H7 (cell line): ENCODE measurements at regions not wholly inside any gene's neighbourhood (a gene's known extent, or its start where the extent isn't known, plus 50 kb on each side); places are given as distances from the start of the nearest gene placed in this dataset.

Experiments used
- DNase-seq: peaks from one replicate; pipeline ENCODE4 v3.0.0; 2012
- H3K27me3 ChIP-seq: 2 replicates; pipeline ENCODE4 v1.6.0; 2011; ENCODE audit warnings: mild to moderate bottlenecking, low read length; ENCODE audit not compliant: control insufficient read depth, insufficient read depth
- H3K36me3 ChIP-seq: replicated peaks from 2 replicates; pipeline ENCODE4 v1.5.1; 2011; ENCODE audit warnings: low read length; ENCODE audit not compliant: control insufficient read depth, insufficient read depth
- H3K4me3 ChIP-seq: 2 replicates; pipeline ENCODE4 v1.5.1; 2011; ENCODE audit warnings: low read depth, mild to moderate bottlenecking, control low read depth, low read length, moderate library complexity; ENCODE audit not compliant: insufficient read depth

DNA sequence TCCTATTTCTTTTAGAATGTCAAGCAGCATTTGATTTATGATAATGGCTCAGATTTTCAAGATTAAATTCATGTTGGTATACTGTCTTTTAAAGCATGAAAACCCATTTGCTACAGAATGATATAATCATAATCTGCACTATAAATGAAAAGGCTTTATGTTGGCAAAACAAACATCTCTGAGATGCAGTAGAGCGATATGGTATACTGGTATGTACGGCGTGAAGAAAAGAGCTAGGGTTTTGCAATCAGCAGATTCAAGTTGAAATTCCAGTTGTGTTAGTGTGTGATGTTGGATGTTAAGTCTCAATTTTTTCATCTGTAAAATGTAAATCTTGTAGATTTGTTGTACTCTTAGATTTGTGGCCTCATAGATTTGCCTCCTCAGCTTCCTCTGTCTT is 53.2 kb upstream of the DYRK2 start:
- H3K27me3 ChIP-seq, result no peaks in the 10 kb centered on the region
- no peaks in the 10 kb centered on the region for H3K36me3 ChIP-seq
- no peak overlapping the region for H3K4me3 ChIP-seq
- no peak for DNase-seq

GRCh38 chr12:67598598-67598997 is 49.9 kb upstream of the DYRK2 start:
- H3K27me3 ChIP-seq, result no peaks in the 10 kb centered on the region
- no peaks in the 10 kb centered on the region for H3K36me3 ChIP-seq
- DNase-seq, result no peak
- no peak overlapping the region for H3K4me3 ChIP-seq
